ENCODE measurements at regions not wholly inside any gene's neighbourhood (a gene's known extent, or its start where the extent isn't known, plus 50 kb on each side); places are given as distances from the start of the nearest gene placed in this dataset.
A peak's percentile ranks its signal among the peaks of the same experiment; 100 is the strongest.
"Not testable (repeated sequence)": the region's sequence is repeated elsewhere in the genome, so short reads cannot be mapped to it uniquely, and the experiment has no call there.

DNA sequence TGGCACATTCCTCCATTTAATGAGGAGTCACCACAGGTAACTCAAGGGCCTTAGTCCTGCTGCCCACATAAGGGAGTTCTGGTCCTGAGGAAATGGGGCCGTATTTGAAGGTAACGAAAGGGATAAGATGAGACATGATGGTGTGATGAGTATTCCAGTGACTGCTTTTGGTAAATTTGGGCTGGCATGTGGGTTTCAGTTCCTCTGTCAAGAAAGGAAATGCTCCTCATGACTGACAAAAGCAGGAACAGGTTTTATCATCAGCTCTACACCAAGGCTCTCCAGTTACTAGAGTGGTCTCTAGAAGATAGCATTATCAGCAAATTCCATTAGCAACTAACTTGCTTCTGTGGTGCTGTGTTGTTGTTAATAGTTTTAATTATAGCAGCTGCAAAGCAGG lies 161.8 kb upstream of the PTPN20 start:
- DNase-seq, result peak; percentile 32

DNA sequence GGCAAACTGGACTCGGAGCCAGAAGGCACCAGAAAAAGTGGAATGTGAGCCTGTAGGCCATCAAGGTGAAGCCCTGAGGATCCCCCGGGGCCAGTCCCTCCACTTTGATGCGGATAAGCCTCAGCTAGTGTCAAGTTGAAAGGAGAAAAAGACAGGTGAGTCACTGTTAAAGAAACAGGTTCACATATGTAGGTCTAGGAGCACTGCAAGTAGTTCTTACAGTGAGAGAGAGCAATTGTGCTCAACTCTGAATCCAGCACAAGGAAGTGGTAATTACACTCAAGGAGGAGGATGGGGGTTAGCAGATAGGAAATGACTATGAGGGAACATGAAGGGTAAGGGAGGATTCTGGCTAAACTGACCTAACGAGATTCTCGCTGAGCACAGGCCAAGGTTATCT lies 157.5 kb upstream of the PTPN20 start:
- DNase-seq, result not testable (repeated sequence)

DNA sequence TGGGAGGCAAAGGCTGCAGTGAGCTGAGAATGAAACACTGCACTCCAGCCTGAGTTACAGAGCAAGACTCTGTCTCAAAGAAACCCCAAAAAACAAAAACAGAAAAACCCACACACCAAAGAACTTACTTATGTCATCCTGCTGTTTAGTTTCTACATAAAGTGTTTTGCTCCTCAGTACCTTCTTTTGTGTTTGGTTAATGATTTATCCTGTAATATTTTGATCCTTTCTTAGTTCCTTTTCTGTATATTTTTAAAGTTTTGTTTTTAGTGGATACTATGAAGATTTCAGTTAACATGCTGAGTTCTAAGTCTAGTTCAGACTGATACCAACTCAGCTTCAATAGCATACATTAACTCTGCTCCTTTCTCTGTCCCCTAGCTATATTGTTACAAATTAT lies 149.8 kb upstream of the PTPN20 start:
- not testable (repeated sequence) for DNase-seq

DNA sequence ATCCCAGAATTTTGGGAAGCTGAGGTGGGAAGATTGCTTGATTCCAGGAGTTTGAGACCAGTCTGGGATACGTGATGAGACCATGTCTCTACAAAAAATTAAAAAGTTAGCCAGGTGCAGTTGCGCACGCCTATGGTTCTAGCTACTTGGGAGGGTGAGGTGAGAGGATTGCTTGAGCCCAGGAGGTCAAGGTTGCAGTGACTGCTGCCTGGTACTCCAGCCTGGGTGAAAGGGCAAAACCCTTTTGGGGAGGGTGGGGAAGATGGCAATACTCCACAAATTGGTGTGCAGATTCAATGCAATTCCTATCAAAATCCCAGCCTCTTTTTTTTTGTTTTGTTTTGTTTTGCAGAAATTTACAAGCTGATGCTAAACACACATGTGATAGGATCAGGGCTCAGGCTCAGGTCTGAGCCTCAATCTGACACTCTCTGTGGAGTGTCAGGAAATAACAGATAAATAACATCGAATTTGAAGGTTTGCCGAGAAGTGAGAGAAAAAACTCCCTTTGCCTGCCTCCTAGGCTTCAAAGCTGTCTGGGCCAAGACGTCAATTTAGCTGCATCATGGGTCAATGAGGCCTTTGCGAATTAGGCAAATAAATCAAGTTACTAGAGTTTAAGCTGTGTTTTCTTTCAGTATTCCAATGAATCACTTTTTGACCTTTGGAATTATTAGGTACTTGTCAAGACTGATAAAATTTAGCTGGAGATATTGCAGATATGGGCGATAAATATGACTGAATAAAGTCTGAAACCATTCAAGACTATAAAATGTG lies 142.5 kb upstream of the PTPN20 start:
- DNase-seq, result not testable (repeated sequence)

DNA sequence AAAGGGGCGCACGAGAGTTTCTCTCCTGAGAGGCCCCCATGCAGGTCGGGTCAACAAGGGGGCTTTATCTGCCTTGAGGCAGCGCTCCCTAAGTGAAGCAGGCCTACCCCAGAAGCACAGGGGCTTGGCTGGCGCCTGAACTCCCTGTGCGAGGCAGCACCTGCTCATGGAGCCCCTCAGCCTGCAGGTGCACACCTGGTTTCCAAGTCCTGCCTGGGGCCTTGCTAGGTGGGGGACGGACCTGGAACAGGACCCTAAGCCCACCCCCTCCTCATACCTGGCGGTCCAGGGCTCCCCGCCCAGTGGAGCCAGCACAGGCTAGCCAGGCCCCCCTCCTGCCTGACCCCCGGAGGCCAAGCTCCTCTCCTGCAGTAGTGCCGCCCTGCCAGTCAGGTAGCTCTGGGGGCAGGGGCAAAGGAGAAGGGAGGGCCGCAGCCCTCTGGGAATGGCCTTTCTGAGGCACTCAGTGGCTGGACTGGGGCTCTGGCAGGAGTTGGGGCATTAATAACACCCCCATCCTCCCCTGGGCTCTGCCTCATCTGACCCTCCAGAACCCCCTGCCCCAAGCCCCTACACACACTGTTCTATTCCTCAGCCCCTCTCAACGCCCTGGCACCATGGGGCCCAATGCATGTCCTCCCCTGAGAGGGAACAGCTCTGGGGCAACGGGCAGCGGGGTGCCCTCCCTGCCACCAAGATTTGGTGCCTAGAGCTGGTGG lies 137.9 kb upstream of the PTPN20 start:
- not testable (repeated sequence) for DNase-seq

DNA sequence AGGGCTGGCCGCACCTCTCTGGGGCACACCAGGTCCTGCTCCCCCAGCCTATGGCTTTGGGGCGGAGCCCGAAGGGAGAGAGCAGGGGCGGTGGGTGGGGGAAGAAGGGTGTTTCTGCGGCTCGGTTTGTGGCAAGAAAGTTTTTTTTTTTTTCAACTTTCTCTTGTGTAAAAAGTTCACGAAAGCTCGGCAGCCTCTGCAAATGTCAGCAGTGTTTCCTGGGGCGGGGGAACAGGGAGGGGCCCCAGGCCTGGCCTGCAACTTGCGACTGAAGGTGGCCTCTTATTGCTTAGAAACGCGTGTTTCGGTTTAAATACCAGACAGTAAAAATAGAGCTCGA lies 137.4 kb upstream of the PTPN20 start:
- DNase-seq, result peak; percentile 59

DNA sequence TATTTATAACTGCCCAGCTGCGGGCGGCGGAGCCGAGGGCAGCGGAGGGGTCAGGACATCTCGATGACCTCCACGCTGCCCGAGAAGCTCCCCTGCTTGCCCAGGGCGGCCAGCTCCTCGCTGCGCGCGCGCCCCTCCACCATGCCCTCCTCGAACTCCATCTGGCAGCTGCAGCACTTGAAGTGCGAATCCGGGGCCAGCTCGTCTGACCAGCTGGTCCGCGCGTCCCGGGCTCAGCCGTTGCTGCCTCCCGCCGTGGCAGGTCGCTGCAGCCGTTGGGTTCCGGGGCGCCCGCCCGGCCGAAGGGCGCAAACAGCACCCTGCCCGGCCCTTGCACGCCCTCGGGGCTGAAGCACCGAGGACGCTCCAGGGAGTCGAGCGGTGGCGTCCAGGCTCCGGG lies 136.9 kb upstream of the PTPN20 start:
- not testable (repeated sequence) for DNase-seq

DNA sequence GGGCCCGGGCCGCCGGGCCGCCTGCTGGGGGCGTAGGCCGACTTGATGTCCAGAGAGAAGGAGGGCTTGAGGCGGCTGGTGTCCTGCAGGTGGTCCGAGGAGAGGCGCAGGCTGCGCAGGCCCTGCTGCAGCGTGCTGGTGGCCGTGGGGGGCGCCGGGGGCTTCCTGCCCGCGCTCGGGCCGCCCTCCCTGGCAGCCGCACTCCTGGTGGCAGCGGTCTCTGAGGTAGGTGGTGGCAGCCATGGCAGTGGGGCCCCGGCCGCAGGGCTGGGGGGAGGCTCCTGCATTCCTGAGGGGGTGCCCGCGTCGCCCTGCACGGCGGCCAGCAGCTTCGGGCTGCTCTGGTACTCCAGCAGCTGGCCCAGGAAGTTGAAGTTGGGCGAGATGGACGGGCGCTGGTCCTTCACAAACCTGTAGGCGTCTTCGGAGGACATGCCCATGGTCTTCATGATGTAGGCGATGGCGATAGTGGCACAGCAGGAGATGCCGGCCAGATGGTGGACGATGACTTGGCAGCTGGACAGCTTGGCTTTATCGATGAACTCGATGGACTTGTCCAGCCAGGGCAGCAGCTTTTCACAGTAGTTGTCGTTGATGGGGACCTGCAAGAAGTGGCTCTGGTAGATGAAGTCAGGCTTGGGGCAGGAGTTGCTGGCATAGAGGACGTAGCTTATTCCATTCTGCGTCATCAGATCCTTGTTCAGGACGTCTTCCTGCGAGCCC lies 136.1 kb upstream of the PTPN20 start:
- not testable (repeated sequence) for DNase-seq

DNA sequence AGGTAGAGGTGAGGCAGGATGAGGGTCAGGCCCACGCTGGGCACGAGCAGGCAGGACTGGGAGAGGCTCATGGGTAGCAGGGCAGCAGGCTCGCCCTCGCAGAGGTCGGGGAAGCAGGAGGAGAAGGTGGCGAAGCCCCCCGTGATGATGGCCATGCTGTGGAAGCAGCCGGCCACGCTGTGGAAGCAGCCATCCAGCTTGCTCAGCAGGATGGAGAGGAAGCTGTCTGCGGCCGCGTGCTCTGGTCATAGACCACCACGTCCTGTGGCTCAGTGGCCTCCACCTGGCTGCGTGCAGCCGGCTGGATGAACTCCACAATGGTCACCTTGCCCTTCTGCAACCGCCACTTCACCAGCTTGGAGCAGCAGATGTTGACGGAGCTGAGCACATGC lies 135.6 kb upstream of the PTPN20 start:
- not testable (repeated sequence) for DNase-seq

DNA sequence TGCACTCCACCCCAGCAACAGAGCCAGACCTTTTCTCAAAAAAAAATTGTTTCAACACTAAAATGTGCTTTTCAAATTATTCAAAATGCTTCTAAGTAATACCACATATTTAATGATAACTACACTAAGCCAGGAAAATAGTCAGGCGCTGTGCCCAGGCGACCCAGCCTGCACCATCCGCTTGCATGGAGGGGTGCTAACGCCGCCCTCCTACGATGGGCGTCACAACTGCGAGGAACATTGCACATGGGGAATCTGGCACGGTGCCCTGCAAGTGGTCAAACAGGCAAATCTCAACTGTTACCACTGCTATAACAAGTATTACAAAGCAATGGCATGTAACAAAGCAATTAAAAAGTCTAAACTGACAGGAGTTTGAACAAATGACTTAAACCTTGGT lies 131.7 kb upstream of the PTPN20 start:
- DNase-seq, result not testable (repeated sequence)

DNA sequence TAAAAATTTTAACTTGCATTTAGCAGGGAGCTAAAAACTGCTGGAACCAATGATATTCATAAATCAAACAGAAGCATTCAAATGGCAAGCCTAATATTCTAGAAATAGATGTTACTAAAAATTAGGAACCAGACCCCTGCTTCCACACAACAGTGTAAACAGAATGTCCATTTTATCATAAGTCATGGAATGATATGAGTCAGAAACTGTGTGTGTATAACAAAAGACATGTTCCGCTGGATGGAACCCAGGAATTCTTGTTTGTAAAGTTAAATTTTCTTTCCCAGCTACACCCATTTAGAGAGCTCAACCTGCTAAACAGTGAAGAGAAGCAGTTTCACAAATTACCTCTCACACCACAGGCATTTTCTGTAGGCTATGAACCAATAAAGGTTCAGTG lies 131.1 kb upstream of the PTPN20 start:
- not testable (repeated sequence) for DNase-seq

DNA sequence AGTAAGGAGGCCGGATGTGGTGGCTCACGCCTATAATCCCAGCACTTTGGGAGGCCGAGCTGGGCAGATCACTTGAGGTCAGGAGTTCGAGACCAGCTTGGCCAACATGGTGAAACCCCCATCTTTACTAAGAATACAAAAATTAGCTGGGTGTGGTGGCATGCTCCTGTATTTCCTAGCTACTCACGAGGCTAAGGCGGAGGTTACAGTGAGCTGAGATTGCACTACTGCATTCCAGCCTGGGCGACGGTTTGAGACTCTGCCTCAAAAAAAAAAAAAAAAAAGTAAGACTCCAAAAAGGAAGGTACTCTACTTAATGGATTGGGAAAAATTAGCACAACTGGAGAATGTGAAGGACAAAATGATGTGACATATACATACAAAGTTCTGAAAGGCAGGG lies 130.2 kb upstream of the PTPN20 start:
- DNase-seq, result not testable (repeated sequence)

DNA sequence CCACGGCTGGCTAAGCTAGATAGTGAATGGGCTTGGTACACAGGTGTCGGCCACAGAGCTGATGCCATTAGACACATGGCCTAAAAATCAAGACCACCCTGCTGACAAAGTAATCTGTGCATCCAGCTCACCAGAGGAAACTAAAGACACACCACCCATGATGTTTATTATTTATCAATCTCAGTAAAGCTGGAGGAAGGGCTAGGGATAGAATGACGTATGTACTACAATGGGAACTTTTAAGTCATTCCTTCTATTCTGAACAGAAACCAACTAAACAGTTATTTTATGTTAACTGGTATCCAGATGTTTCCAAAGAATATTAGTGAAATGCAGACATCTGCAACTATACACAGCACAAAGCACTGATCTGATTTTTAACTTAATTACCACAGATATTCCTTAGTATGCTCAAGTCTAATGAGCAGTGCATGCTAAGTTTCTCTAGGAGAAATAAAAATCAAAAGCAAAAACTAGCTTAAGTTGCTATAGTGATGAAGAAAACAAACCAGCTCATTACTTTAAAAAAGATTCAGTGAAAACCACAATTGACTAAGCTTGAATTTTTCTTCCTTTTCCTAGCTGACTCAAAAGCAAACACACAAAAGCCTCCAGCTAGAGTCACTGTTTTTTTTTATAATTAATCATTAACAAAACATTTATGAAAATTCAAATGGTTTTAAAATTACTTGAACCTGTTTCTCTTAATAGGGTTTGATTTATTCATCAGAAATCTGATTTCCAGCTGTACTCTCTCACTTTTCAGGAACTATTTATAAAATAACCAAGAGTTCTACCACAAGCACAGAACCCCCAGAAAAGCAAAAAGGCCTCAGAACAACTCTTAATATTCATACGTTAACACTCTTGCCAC lies 129.0 kb upstream of the PTPN20 start:
- DNase-seq, result not testable (repeated sequence)

DNA sequence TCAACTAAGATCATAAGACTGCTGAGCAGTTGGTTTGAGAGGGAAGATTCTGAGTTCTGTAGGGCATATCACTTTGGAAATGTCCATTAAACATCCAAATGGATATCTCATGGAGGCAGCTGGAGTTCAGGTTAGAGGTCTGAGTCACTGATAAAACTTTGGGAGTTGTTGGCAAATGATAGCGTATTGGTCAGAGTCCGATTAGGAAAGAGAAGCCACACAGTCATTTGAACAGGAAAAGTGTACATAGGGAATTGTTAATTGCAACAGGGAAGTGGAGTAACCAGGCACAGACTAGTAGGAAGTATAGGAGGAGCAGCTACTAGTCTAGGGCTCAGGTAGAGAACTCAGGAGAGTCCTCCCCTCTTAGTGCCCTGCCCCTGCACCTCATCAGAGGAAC lies 126.6 kb upstream of the PTPN20 start:
- DNase-seq, result not testable (repeated sequence)

DNA sequence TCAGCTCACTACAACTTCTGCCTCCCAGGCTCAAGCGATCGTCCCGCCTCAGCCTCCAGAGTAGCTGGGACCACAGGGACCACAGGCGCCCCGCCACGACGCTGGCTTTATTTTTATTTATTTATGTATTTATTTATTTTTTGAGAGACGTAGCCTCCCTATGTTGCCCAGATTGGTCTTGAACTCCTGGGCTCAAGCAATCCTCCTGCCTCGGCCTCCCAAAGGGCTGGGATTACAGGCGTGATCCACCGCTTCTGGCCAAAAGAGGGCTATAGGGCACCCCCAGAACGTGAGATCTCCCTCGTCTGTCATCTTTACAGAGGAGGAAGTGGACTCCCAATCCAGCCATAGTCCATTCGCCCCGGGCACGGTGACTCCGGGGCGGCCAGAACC lies 125.1 kb upstream of the PTPN20 start:
- not testable (repeated sequence) for DNase-seq

DNA sequence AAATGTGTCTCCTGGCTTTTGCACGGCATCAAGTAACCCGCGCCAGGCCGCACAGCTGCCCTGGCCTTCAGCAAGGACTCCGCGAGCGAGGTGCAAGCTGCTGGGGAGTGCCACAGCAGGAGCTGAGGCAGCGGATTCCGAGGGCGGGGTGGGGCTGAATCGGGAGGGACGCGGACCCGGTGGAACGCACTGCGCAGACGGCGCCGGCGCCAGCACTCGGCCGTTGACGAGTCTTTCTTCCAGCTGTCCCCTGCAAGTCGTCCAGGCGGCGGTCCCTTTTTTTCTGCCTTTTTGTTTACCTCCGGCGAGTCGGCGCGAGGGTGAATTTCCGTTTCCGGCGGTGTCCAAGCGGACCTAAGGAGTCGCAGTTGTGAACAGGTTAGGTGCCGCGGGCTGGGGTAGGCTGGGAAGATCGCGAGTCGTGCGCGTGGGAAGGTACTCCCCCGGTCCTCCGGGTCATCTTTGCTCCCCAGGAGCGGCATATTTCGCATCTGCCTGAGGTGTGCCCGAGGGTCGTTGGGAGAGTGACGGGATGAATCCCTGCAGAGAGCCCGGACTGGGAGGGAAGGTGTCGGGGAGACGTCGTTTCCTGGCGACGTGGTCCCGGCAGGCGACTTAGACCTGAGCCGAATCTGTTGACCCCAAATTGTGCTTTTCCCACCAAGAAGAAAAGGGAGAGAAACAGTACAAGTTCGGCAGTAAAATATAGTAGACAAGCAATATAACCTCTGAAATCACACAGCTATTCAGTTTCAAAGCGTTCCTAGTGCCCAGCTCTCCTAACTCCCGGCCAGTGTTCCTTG lies 124.5 kb upstream of the PTPN20 start:
- DNase-seq, result peak; percentile 87

DNA sequence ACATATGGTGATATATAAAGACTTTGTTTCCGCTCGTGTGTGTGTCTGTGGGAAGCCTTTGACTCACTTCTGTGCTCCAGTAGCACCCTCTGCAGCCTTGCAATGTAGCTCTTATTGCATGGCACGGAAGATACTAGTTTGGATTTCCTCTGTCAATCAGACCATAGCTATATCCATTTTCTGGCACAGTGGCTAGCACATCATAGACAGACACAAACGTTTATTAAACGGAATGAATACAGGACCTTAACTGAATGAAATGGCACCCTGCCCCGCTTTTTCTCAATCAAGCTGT lies 124.0 kb upstream of the PTPN20 start:
- DNase-seq, result peak; percentile 28

DNA sequence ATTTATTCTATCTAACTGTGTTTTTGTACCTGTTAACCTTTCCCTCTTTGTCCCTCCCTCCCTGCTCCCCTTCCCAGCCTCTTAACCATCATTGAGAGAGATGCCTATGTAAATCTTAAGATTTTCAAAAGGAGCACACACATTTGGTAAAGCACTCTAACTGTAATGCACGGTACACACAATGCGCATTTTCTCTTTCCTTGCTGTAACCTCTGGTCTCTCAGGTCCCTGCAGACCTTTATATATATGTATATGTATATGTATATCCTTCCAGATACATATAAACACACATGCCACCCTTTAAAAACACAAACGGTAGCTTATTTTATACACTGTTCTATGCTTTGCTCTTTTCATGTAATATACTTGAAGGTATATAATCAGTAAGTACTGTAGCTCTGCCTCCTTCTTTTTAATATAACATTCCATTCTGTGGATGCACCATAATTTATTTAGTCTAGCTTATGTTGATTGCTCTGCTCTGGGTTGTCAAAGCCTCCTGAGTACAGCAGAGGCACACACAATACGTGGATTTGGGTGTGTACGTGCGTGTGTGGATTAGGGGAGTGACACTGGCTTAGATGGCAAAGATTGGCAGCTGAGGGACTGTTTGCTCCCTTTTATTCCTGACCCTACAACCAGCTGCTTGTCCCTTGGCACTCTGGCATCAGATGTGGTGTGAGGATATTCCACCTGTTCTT lies 118.4 kb upstream of the PTPN20 start:
- DNase-seq, result not testable (repeated sequence)

DNA sequence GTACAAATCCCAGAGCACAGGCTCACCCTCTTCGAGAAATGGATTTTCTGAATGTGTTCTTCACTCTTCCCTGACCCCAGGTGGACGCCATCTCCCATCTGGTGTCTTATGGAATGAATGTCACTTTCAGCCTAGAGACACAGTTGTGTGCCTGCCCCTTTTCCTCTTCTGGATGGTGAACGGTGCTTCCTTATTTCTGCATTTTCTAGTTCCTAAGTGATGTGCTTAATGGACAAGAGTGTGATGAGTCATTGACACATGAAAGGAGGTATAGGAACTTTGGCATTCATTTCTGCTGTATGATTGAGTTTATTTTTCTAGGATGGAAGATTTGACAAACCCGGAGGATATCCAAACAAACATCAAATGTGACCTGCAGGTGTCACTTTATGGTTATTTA lies 114.9 kb upstream of the PTPN20 start:
- DNase-seq, result not testable (repeated sequence)

DNA sequence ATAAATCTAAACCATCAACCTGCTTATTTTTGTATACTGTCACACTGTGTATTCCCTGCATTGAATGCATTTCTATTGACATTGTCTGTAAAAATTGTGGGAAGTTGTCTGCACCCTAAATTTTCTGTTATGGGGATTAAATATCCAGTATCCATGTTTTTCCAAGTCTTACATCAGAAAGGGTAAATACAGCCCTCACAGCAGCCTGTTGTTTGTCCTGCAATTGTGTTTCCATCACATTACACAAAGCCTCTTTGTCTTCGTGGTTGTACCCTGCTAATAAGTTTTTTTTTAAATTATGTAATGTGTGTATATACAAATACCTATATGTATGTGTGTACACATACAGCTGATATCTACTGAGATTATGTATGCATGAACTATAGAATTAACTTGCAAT lies 109.2 kb upstream of the PTPN20 start:
- DNase-seq, result not testable (repeated sequence)

DNA sequence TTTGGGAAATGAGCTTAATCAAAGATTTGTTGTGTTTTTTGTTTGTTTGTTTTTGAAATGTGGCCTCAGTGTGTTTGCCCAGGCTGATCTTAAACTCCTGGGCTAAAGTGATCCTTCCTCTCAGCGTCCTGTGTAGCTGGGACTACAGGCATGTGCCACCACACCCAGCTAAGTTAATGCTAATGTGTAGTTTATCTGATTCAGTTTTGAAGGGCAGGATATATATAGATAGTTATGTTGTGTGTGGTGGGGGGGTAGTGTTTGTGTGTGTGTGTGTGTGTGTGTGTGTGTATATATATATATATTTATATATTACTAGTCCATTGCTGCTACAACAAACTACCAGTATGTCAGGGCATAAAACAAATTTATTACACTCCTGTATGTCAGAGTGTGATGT lies 108.1 kb upstream of the PTPN20 start:
- DNase-seq, result not testable (repeated sequence)

All from RPMI8226 (cell line).